ENCODE measurements at regions not wholly inside any gene's neighbourhood (a gene's known extent, or its start where the extent isn't known, plus 50 kb on each side); places are given as distances from the start of the nearest gene placed in this dataset.

DNA sequence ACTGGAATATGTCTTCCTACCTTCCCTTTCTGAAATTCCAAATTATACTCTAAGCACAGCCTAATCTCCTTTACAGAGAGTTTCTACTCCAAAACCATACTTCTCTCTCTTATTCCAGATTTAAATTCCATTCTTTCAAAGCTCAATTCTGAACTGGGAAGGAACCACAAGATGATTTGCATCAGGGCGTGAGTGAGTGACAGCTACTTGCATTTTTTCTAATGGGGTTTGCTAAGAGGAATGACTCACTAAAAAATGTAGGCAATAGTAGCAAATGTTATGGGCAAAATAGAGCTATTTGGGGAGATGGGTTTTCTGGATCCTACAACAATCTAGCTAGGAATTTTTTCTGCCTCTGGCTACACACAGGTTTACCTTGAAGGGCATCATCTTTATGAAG lies 244.6 kb upstream of the PSMD7 start:
- no peak overlapping the region for H3K27ac ChIP-seq
- no peak overlapping the region for H3K4me3 ChIP-seq (ENCODE audit: low read depth in 1 of 2, low read length in 1 of 2)
- H3K27me3 ChIP-seq = no peaks in the 10 kb centered on the region
- no peak for TF ChIP-seq CTCF (IDR thresholded peaks at IDR 0.05)
- H3K36me3 ChIP-seq = no peaks in the 10 kb centered on the region
- H3K4me1 ChIP-seq (ENCODE audit: control insufficient read depth in 1 of 2, insufficient read depth in 1 of 2, low read depth in 1 of 2, low read length in 1 of 2) = no peaks in the 10 kb centered on the region
- no peaks in the 10 kb centered on the region for H3K9me3 ChIP-seq

DNA sequence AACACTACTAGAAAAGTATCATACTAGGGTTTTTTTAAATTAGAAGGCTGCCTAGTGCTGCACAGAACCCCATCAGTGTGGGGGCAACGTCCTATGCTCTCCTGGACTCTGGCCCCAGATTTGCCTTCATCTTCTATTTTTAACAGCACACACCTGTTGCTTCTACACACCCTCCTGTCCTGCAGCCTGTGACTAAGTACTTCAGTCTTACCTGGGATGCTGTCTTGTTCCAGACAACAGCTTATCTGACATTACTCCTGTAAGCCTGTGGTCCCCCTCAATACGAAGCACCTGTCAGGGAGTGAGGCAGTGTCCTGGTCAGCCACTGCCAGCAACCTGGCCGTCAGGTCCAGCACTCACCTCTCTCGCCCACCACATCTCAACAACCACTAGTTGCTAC lies 247.6 kb upstream of the PSMD7 start:
- no peak for TF ChIP-seq CTCF (IDR thresholded peaks at IDR 0.05)
- Histone ChIP-seq H3K36me3 (no peaks in the 10 kb centered on the region), H3K4me1 (ENCODE audit: control insufficient read depth in 1 of 2, insufficient read depth in 1 of 2, low read depth in 1 of 2, low read length in 1 of 2) (no peaks in the 10 kb centered on the region), H3K27me3 (no peaks in the 10 kb centered on the region), H3K4me3 (ENCODE audit: low read depth in 1 of 2, low read length in 1 of 2) (no peak overlapping the region), H3K27ac (no peak overlapping the region), H3K9me3 (no peaks in the 10 kb centered on the region)

GRCh38 chr16:74046524-74046923 lies 250.1 kb upstream of the PSMD7 start:
- no peaks in the 10 kb centered on the region for H3K27me3 ChIP-seq

DNA sequence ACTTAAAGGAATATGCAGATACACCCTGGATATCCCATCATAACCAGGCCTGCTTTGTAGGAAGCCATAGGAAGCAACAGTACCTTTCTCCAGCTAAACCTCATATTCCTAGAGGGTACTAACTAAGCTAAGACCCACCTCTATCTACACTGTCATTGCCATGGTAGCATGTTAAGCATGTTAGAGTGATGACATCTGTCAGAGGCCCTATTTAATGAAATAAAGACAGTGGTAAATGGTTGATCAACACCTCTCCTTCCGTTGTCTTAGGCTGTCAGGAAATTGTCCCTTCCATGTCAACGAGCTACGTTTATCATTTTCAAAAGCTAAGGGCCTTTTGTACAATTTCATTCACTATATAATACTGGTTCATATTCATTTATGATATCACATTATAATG lies 251.1 kb upstream of the PSMD7 start:
- no peaks in the 10 kb centered on the region for H3K36me3 ChIP-seq
- H3K27ac ChIP-seq = no peak overlapping the region
- H3K4me3 ChIP-seq (ENCODE audit: low read depth in 1 of 2, low read length in 1 of 2) = no peak overlapping the region
- no peak for TF ChIP-seq CTCF (IDR thresholded peaks at IDR 0.05)
- H3K9me3 ChIP-seq = no peaks in the 10 kb centered on the region
- H3K4me1 ChIP-seq (ENCODE audit: control insufficient read depth in 1 of 2, insufficient read depth in 1 of 2, low read depth in 1 of 2, low read length in 1 of 2) = no peaks in the 10 kb centered on the region
- H3K27me3 ChIP-seq = no peaks in the 10 kb centered on the region

More at GRCh38 chr16:74046524-74046923, 250.1 kb upstream of the PSMD7 start:
- no peaks in the 10 kb centered on the region for H3K4me1 ChIP-seq (ENCODE audit: control insufficient read depth in 1 of 2, insufficient read depth in 1 of 2, low read depth in 1 of 2, low read length in 1 of 2)
- H3K27ac ChIP-seq = no peak overlapping the region
- no peak overlapping the region for H3K4me3 ChIP-seq (ENCODE audit: low read depth in 1 of 2, low read length in 1 of 2)
- no peak for TF ChIP-seq CTCF (IDR thresholded peaks at IDR 0.05)
- H3K9me3 ChIP-seq = no peaks in the 10 kb centered on the region
- no peaks in the 10 kb centered on the region for H3K36me3 ChIP-seq

DNA sequence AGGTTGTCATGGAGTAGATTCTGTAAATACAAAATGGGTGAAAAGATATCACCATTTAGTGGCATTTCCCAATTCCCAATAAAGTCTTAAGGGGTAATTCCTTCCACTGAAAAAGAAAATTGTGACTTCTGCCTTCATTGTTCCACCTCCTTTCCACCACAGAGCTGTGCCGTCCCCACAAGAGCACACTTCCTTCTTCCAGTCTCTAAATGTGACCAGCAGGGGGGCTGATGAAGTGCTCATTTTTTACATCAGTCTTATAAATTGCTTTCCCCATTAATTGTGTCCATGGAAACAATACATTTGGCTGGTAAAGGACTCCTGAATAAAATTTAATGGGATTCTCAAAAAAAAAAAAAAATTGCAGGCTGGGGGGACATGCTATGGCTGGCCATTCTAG lies 260.8 kb upstream of the PSMD7 start:
- no peak overlapping the region for H3K4me3 ChIP-seq (ENCODE audit: low read depth in 1 of 2, low read length in 1 of 2)
- H3K9me3 ChIP-seq = no peaks in the 10 kb centered on the region
- peaks cover 15% of the 10 kb centered on the region for H3K27me3 ChIP-seq
- H3K36me3 ChIP-seq = no peaks in the 10 kb centered on the region
- no peaks in the 10 kb centered on the region for H3K4me1 ChIP-seq (ENCODE audit: control insufficient read depth in 1 of 2, insufficient read depth in 1 of 2, low read depth in 1 of 2, low read length in 1 of 2)
- H3K27ac ChIP-seq = no peak overlapping the region
- no peak for TF ChIP-seq CTCF (IDR thresholded peaks at IDR 0.05)

- Histone ChIP-seq H3K9me3 (no peaks in the 10 kb centered on the region), H3K27me3 (peaks cover 15% of the 10 kb centered on the region), H3K4me3 (ENCODE audit: low read depth in 1 of 2, low read length in 1 of 2) (no peak overlapping the region), H3K36me3 (no peaks in the 10 kb centered on the region), H3K27ac (no peak overlapping the region), H3K4me1 (ENCODE audit: control insufficient read depth in 1 of 2, insufficient read depth in 1 of 2, low read depth in 1 of 2, low read length in 1 of 2) (no peaks in the 10 kb centered on the region)
- no peak for TF ChIP-seq CTCF (IDR thresholded peaks at IDR 0.05)
Observed at GRCh38 chr16:74034862-74035261, 261.8 kb upstream of the PSMD7 start.

Data from neutrophil (primary cell).